ENCODE measurements at regions not wholly inside any gene's neighbourhood (a gene's known extent, or its start where the extent isn't known, plus 50 kb on each side); places are given as distances from the start of the nearest gene placed in this dataset.

- Histone ChIP-seq H3K27me3 (ENCODE audit: control insufficient read depth in 3 of 3, insufficient read depth in 3 of 3, low read depth in 1 of 3, low read length in 3 of 3) (no peaks in the 10 kb centered on the region), H3K79me1 (ENCODE audit: low read depth, low read length) (no peaks in the 10 kb centered on the region), H3K36me3 (replicated peaks in 1 of 2; ENCODE audit: control insufficient read depth in 2 of 2, insufficient read depth in 2 of 2, low read length in 2 of 2) (no peaks in the 10 kb centered on the region), H2BK12ac (ENCODE audit: low read length) (no peak overlapping the region), H3K14ac (ENCODE audit: low read length) (no peak overlapping the region), H2BK5ac (ENCODE audit: low read length) (no peak overlapping the region), H3K4me2 (ENCODE audit: insufficient read depth, low read length, poor library complexity, severe bottlenecking) (no peak overlapping the region), H4K8ac (ENCODE audit: low read depth, low read length) (no peak overlapping the region), H3K9ac (ENCODE audit: low read depth, low read length, poor library complexity) (no peak overlapping the region), H3K4ac (ENCODE audit: low read length) (no peak overlapping the region), H2AK5ac (ENCODE audit: low read depth, low read length) (no peak overlapping the region), H2BK120ac (ENCODE audit: low read depth, low read length) (no peak overlapping the region), H3K23ac (ENCODE audit: low read depth, low read length, poor library complexity) (no peak overlapping the region), H2BK15ac (ENCODE audit: low read length) (no peak overlapping the region), H2AFZ (ENCODE audit: low read length) (no peak overlapping the region), H4K91ac (ENCODE audit: low read depth, low read length, poor library complexity) (no peak overlapping the region), H3K4me1 (ENCODE audit: control insufficient read depth in 2 of 2, insufficient read depth in 1 of 2, low read depth in 1 of 2, low read length in 2 of 2) (peaks cover 0 to 7% of the 10 kb centered on the region in 2 donors), H3K9me3 (replicated peaks in 1 of 2; ENCODE audit: control insufficient read depth in 2 of 2, insufficient read depth in 1 of 2, low read depth in 1 of 2, low read length in 2 of 2) (peaks cover 0 to 6% of the 10 kb centered on the region in 2 donors), H3K18ac (ENCODE audit: low read length) (no peak overlapping the region), H3K27ac (replicated peaks; ENCODE audit: low read length) (no peak overlapping the region), H3K4me3 (ENCODE audit: low read length in 2 of 2) (no peak overlapping the region)
- WGBS, 2 donors (ENCODE audit: extremely low coverage in 2 of 2, insufficient read length in 2 of 2, insufficient replicate concordance in 1 of 2) = no CpG with 5 or more reads among the region's 2 CpGs
- DNase-seq (ENCODE audit: low spot score) = no peak
Observed at GRCh38 chr2:5549771-5550170, 142.4 kb upstream of the SOX11 start.

DNA sequence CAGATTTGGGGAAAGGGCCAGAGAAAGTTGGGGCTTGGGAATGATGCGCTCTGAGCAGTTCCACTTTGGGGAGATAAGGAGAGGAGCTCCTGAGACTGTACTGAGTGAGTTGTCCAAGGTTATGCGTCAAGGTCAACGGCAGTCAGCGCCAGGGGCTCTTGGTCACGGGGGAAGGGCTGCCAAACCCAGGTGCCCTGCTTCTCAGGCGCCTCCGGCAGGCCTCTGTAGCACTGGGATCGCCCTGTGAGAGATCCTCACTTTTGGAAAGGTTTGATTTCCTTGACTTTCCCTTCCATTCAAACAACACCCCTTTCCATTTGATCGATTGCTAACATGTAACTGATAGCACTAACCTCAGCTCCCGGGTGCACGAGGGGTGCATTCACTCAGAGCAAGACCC lies 136.5 kb upstream of the SOX11 start:
- H3K36me3 ChIP-seq (replicated peaks in 1 of 2; ENCODE audit: control insufficient read depth in 2 of 2, insufficient read depth in 2 of 2, low read length in 2 of 2) = no peaks in the 10 kb centered on the region
- H2BK12ac ChIP-seq (ENCODE audit: low read length) = no peak overlapping the region
- no peaks in the 10 kb centered on the region for H3K9me3 ChIP-seq (replicated peaks in 1 of 2; ENCODE audit: control insufficient read depth in 2 of 2, insufficient read depth in 1 of 2, low read depth in 1 of 2, low read length in 2 of 2)
- H3K23ac ChIP-seq (ENCODE audit: low read depth, low read length, poor library complexity) = no peak overlapping the region
- H2BK120ac ChIP-seq (ENCODE audit: low read depth, low read length) = no peak overlapping the region
- no peaks in the 10 kb centered on the region for H3K79me1 ChIP-seq (ENCODE audit: low read depth, low read length)
- no peak overlapping the region for H2BK15ac ChIP-seq (ENCODE audit: low read length)
- no peak overlapping the region for H3K14ac ChIP-seq (ENCODE audit: low read length)
- no peak overlapping the region for H3K4me2 ChIP-seq (ENCODE audit: insufficient read depth, low read length, poor library complexity, severe bottlenecking)
- no peak overlapping the region for H3K27ac ChIP-seq (replicated peaks; ENCODE audit: low read length)
- no CpG with 5 or more reads among the region's 11 CpGs for WGBS, 2 donors (ENCODE audit: extremely low coverage in 2 of 2, insufficient read length in 2 of 2, insufficient replicate concordance in 1 of 2)
- no peak for DNase-seq (ENCODE audit: low spot score)
- H4K8ac ChIP-seq (ENCODE audit: low read depth, low read length) = no peak overlapping the region
- no peak overlapping the region for H4K91ac ChIP-seq (ENCODE audit: low read depth, low read length, poor library complexity)
- no peak overlapping the region for H3K9ac ChIP-seq (ENCODE audit: low read depth, low read length, poor library complexity)
- peak overlapping the region; percentile 56 for H2AFZ ChIP-seq (ENCODE audit: low read length)
- H2BK5ac ChIP-seq (ENCODE audit: low read length) = no peak overlapping the region
- H3K27me3 ChIP-seq (ENCODE audit: control insufficient read depth in 3 of 3, insufficient read depth in 3 of 3, low read depth in 1 of 3, low read length in 3 of 3) = no peaks in the 10 kb centered on the region
- no peak overlapping the region for H2AK5ac ChIP-seq (ENCODE audit: low read depth, low read length)
- H3K4me1 ChIP-seq (ENCODE audit: control insufficient read depth in 2 of 2, insufficient read depth in 1 of 2, low read depth in 1 of 2, low read length in 2 of 2) = peaks cover 0 to 2% of the 10 kb centered on the region in 2 donors
- no peak overlapping the region for H3K4ac ChIP-seq (ENCODE audit: low read length)
- H3K4me3 ChIP-seq (ENCODE audit: low read length in 2 of 2) = no peak overlapping the region
- H3K18ac ChIP-seq (ENCODE audit: low read length) = no peak overlapping the region

DNA sequence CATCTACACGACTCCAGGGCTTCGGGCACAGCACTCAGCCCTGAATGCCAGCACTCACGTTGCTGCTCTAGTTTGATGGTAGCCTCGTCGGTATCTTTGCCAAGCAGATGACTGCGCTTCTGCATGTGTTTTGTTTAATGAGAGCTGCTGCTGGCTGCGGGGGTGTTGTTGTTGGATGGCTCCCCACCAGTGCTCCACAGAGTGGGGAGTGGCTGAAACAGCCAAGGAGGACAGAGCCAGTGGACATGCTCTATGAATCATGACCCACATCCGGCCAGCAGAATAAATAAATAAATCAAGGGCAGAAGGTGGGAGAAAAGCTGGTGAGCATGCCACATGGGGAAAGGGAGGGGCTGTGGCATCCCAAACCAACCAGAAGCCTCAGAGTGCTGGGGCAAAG lies 131.2 kb upstream of the SOX11 start:
- H2BK120ac ChIP-seq (ENCODE audit: low read depth, low read length) = no peak overlapping the region
- peaks cover 0 to 2% of the 10 kb centered on the region in 2 donors for H3K9me3 ChIP-seq (replicated peaks in 1 of 2; ENCODE audit: control insufficient read depth in 2 of 2, insufficient read depth in 1 of 2, low read depth in 1 of 2, low read length in 2 of 2)
- no peak overlapping the region for H3K4me3 ChIP-seq (ENCODE audit: low read length in 2 of 2)
- H3K79me1 ChIP-seq (ENCODE audit: low read depth, low read length) = no peaks in the 10 kb centered on the region
- no peaks in the 10 kb centered on the region for H3K36me3 ChIP-seq (replicated peaks in 1 of 2; ENCODE audit: control insufficient read depth in 2 of 2, insufficient read depth in 2 of 2, low read length in 2 of 2)
- H3K18ac ChIP-seq (ENCODE audit: low read length) = no peak overlapping the region
- no peak overlapping the region for H3K27ac ChIP-seq (replicated peaks; ENCODE audit: low read length)
- no peak overlapping the region for H3K23ac ChIP-seq (ENCODE audit: low read depth, low read length, poor library complexity)
- H3K4me1 ChIP-seq (ENCODE audit: control insufficient read depth in 2 of 2, insufficient read depth in 1 of 2, low read depth in 1 of 2, low read length in 2 of 2) = peaks cover 0 to 1% of the 10 kb centered on the region in 2 donors
- no peak overlapping the region for H4K8ac ChIP-seq (ENCODE audit: low read depth, low read length)
- no peak overlapping the region for H3K9ac ChIP-seq (ENCODE audit: low read depth, low read length, poor library complexity)
- H4K91ac ChIP-seq (ENCODE audit: low read depth, low read length, poor library complexity) = no peak overlapping the region
- no peak overlapping the region for H3K4ac ChIP-seq (ENCODE audit: low read length)
- no peaks in the 10 kb centered on the region for H3K27me3 ChIP-seq (ENCODE audit: control insufficient read depth in 3 of 3, insufficient read depth in 3 of 3, low read depth in 1 of 3, low read length in 3 of 3)
- H2BK5ac ChIP-seq (ENCODE audit: low read length) = no peak overlapping the region
- H2BK12ac ChIP-seq (ENCODE audit: low read length) = no peak overlapping the region
- no peak overlapping the region for H2BK15ac ChIP-seq (ENCODE audit: low read length)
- WGBS, 2 donors (ENCODE audit: extremely low coverage in 2 of 2, insufficient read length in 2 of 2, insufficient replicate concordance in 1 of 2) = no CpG with 5 or more reads among the region's 8 CpGs
- H2AK5ac ChIP-seq (ENCODE audit: low read depth, low read length) = no peak overlapping the region
- no peak overlapping the region for H2AFZ ChIP-seq (ENCODE audit: low read length)
- no peak overlapping the region for H3K14ac ChIP-seq (ENCODE audit: low read length)
- no peak overlapping the region for H3K4me2 ChIP-seq (ENCODE audit: insufficient read depth, low read length, poor library complexity, severe bottlenecking)
- no peak for DNase-seq (ENCODE audit: low spot score)

DNA sequence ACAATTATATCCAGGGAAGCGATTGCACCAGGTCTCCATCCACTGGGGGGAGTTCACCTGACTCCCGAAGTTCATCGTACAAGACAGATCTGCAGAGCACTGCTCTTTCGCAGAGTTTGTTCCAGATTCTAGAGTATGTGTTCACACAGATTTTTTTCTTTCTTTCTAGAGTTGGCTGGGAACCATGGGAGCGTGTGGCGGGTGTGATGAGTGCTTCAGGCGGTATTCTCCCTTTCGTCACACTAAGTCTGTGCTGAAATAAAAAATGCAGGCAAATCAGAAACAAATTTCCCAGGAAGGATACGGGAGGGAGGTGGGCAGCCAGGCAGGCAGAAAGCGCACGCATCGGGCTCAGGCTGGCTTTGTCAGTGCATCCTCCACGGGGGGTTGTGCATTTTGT lies 129.8 kb upstream of the SOX11 start:
- H3K36me3 ChIP-seq (replicated peaks in 1 of 2; ENCODE audit: control insufficient read depth in 2 of 2, insufficient read depth in 2 of 2, low read length in 2 of 2) = no peaks in the 10 kb centered on the region
- H2BK12ac ChIP-seq (ENCODE audit: low read length) = no peak overlapping the region
- H3K14ac ChIP-seq (ENCODE audit: low read length) = no peak overlapping the region
- no peak overlapping the region for H2BK120ac ChIP-seq (ENCODE audit: low read depth, low read length)
- H3K27me3 ChIP-seq (ENCODE audit: control insufficient read depth in 3 of 3, insufficient read depth in 3 of 3, low read depth in 1 of 3, low read length in 3 of 3) = no peaks in the 10 kb centered on the region
- no peaks in the 10 kb centered on the region for H3K79me1 ChIP-seq (ENCODE audit: low read depth, low read length)
- no peak overlapping the region for H3K4me3 ChIP-seq (ENCODE audit: low read length in 2 of 2)
- H2AFZ ChIP-seq (ENCODE audit: low read length) = no peak overlapping the region
- no peak overlapping the region for H3K4ac ChIP-seq (ENCODE audit: low read length)
- H2BK15ac ChIP-seq (ENCODE audit: low read length) = no peak overlapping the region
- H3K18ac ChIP-seq (ENCODE audit: low read length) = peak overlapping the region; percentile 16
- H3K9ac ChIP-seq (ENCODE audit: low read depth, low read length, poor library complexity) = no peak overlapping the region
- peaks cover 0 to 1% of the 10 kb centered on the region in 2 donors for H3K4me1 ChIP-seq (ENCODE audit: control insufficient read depth in 2 of 2, insufficient read depth in 1 of 2, low read depth in 1 of 2, low read length in 2 of 2)
- DNase-seq (ENCODE audit: low spot score) = no peak
- no peak overlapping the region for H3K27ac ChIP-seq (replicated peaks; ENCODE audit: low read length)
- no CpG with 5 or more reads among the region's 13 CpGs for WGBS, 2 donors (ENCODE audit: extremely low coverage in 2 of 2, insufficient read length in 2 of 2, insufficient replicate concordance in 1 of 2)
- no peak overlapping the region for H3K4me2 ChIP-seq (ENCODE audit: insufficient read depth, low read length, poor library complexity, severe bottlenecking)
- H4K91ac ChIP-seq (ENCODE audit: low read depth, low read length, poor library complexity) = no peak overlapping the region
- no peak overlapping the region for H2BK5ac ChIP-seq (ENCODE audit: low read length)
- H3K9me3 ChIP-seq (replicated peaks in 1 of 2; ENCODE audit: control insufficient read depth in 2 of 2, insufficient read depth in 1 of 2, low read depth in 1 of 2, low read length in 2 of 2) = peaks cover 0 to 2% of the 10 kb centered on the region in 2 donors
- H3K23ac ChIP-seq (ENCODE audit: low read depth, low read length, poor library complexity) = no peak overlapping the region
- H4K8ac ChIP-seq (ENCODE audit: low read depth, low read length) = no peak overlapping the region
- H2AK5ac ChIP-seq (ENCODE audit: low read depth, low read length) = no peak overlapping the region
